Endodermal cell (in vitro differentiated cells): ENCODE measurements at regions not wholly inside any gene's neighbourhood (a gene's known extent, or its start where the extent isn't known, plus 50 kb on each side); places are given as distances from the start of the nearest gene placed in this dataset.

Source experiments
- DNase-seq: peaks from one replicate; pipeline ENCODE4 v3.0.0-alpha.2; 2017
- H3K27ac ChIP-seq: 2 replicates; pipeline ENCODE4 v1.5.1; 2013; ENCODE audit warnings: mild to moderate bottlenecking, low read depth, low read length, moderate library complexity
- H3K27me3 ChIP-seq: 2 replicates; pipeline ENCODE4 v1.6.1; 2013; ENCODE audit warnings: mild to moderate bottlenecking, low read length, moderate library complexity; ENCODE audit not compliant: insufficient read depth, control insufficient read depth, poor library complexity, severe bottlenecking
- H3K36me3 ChIP-seq: 2 replicates; pipeline ENCODE4 v1.7.0; 2013; ENCODE audit warnings: mild to moderate bottlenecking, low read length, moderate library complexity; ENCODE audit not compliant: control insufficient read depth, insufficient read depth
- H3K4me1 ChIP-seq: one replicate; pipeline ENCODE4 v1.7.0; 2013; ENCODE audit warnings: low read length; ENCODE audit not compliant: control insufficient read depth, insufficient read depth
- H3K4me3 ChIP-seq: 2 replicates; pipeline ENCODE4 v1.5.1; 2013; ENCODE audit warnings: mild to moderate bottlenecking, low read length, moderate library complexity
- H3K9ac ChIP-seq: 2 replicates; pipeline ENCODE4 v1.6.1; 2013; ENCODE audit warnings: mild to moderate bottlenecking, low read length, moderate library complexity; ENCODE audit not compliant: poor library complexity, severe bottlenecking; ENCODE audit errors: extremely low read depth
- H3K9me3 ChIP-seq: 2 replicates; pipeline ENCODE4 v1.6.1; 2013; ENCODE audit warnings: mild to moderate bottlenecking, low read length, moderate library complexity; ENCODE audit not compliant: control insufficient read depth
- H3K27ac Mint-ChIP-seq: 2 replicates; pipeline ENCODE4 v1.8.0; 2020; ENCODE audit warnings: mixed read lengths
- H3K27me3 Mint-ChIP-seq: 2 replicates; pipeline ENCODE4 v1.8.0; 2021; ENCODE audit warnings: mild to moderate bottlenecking, mixed read lengths; ENCODE audit not compliant: insufficient read depth
- H3K36me3 Mint-ChIP-seq: 2 replicates; pipeline ENCODE4 v1.8.0; 2020; ENCODE audit warnings: low read depth, mixed read lengths
- H3K4me1 Mint-ChIP-seq: 2 replicates; pipeline ENCODE4 v1.8.0; 2020; ENCODE audit warnings: mixed read lengths
- H3K4me3 Mint-ChIP-seq: 2 replicates; pipeline ENCODE4 v1.8.0; 2020; ENCODE audit warnings: mild to moderate bottlenecking, moderate library complexity, mixed read lengths
- H3K9me3 Mint-ChIP-seq: 2 replicates; pipeline ENCODE4 v1.8.0; 2020; ENCODE audit warnings: mild to moderate bottlenecking, mixed read lengths
- WGBS, 2 experiments: methylation state at CpG; one replicate each; pipeline versions ENCODE4 v1.1.5 to v1.1.7; 2013; ENCODE audit warnings: missing lambda C conversion rate in 2 of 2, mixed read lengths in 1 of 2; ENCODE audit not compliant: insufficient coverage in 1 of 2, insufficient read length in 1 of 2; 5-methylcytosine and 5-hydroxymethylcytosine counted together
- TF ChIP-seq, protein P1 (sequence below): fragments of 200-600 bp; sonication (generic); conservative IDR thresholded peaks from 2 replicates; pipeline ENCODE4 v1.5.0; 2021; ENCODE audit warnings: antibody characterized with exemption, mild to moderate bottlenecking

DNA sequence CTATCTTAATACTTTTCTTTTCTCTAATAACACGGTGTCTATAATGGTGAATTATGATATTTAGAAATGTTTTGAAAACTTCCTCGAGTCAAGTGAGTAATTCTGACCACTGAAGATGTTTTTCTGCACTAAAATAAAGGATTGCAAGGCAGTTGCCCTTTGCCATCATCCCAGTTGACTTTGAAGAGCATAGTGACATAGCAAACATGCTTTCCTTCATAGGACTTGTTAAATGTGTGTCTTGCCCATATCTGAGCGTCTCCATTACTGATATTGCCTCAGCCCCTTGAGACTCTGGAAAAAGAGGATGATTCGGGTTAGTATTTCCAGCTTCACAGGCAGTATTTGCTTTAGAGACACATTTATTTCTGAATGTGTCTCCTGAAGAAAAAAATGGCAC is 125.2 kb upstream of the MCHR2 start:
- Mint-ChIP-seq H3K36me3 (no peaks in the 10 kb centered on the region), H3K9me3 (no peaks in the 10 kb centered on the region), H3K27ac (no peak overlapping the region), H3K4me3 (no peak overlapping the region), H3K27me3 (no peaks in the 10 kb centered on the region), H3K4me1 (no peaks in the 10 kb centered on the region)
- no peak for DNase-seq
- no peak overlapping the region for H3K9ac ChIP-seq
- H3K27me3 ChIP-seq = no peaks in the 10 kb centered on the region
- H3K9me3 ChIP-seq = no peaks in the 10 kb centered on the region
- 89 to 95% methylated on average over 2 to 4 of the region's 4 CpGs for WGBS, 2 experiments
- TF ChIP-seq, protein P1, sequence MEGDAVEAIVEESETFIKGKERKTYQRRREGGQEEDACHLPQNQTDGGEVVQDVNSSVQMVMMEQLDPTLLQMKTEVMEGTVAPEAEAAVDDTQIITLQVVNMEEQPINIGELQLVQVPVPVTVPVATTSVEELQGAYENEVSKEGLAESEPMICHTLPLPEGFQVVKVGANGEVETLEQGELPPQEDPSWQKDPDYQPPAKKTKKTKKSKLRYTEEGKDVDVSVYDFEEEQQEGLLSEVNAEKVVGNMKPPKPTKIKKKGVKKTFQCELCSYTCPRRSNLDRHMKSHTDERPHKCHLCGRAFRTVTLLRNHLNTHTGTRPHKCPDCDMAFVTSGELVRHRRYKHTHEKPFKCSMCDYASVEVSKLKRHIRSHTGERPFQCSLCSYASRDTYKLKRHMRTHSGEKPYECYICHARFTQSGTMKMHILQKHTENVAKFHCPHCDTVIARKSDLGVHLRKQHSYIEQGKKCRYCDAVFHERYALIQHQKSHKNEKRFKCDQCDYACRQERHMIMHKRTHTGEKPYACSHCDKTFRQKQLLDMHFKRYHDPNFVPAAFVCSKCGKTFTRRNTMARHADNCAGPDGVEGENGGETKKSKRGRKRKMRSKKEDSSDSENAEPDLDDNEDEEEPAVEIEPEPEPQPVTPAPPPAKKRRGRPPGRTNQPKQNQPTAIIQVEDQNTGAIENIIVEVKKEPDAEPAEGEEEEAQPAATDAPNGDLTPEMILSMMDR = no peak
- H3K27ac ChIP-seq = no peak overlapping the region
- H3K4me1 ChIP-seq = no peaks in the 10 kb centered on the region
- no peaks in the 10 kb centered on the region for H3K36me3 ChIP-seq
- H3K4me3 ChIP-seq = no peak overlapping the region

DNA sequence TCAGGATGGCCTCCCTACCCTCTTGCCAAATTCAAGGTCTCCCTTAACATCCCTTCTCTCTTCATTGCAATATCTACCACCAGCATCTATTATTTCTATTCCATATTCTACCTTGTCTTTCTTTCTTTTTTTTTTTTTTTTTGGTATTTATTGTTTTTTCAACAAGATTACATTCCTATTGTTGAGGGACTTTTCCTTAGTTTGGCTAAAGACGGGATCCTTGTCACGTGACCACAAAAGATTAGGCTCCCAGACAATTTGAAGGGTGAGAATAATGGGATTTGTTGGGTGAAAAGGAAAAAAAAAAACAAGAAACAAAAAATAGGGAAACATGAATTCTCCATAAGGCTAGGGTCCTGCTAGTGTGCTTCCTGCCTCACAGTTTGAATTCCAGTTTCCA is 124.3 kb upstream of the MCHR2 start:
- H3K9me3 ChIP-seq = no peaks in the 10 kb centered on the region
- Mint-ChIP-seq H3K4me1 (no peaks in the 10 kb centered on the region), H3K27me3 (no peaks in the 10 kb centered on the region), H3K36me3 (no peaks in the 10 kb centered on the region), H3K4me3 (no peak overlapping the region), H3K27ac (no peak overlapping the region), H3K9me3 (no peaks in the 10 kb centered on the region)
- TF ChIP-seq, protein P1 = no peak
- H3K27me3 ChIP-seq = no peaks in the 10 kb centered on the region
- H3K27ac ChIP-seq = no peak overlapping the region
- H3K4me1 ChIP-seq = no peaks in the 10 kb centered on the region
- DNase-seq = no peak
- no peak overlapping the region for H3K9ac ChIP-seq
- WGBS, 2 experiments = 88% methylated on average over 2 of the region's 2 CpGs; no CpG with 5 or more reads in 1 of the 2 experiments
- no peak overlapping the region for H3K4me3 ChIP-seq
- H3K36me3 ChIP-seq = no peaks in the 10 kb centered on the region

DNA sequence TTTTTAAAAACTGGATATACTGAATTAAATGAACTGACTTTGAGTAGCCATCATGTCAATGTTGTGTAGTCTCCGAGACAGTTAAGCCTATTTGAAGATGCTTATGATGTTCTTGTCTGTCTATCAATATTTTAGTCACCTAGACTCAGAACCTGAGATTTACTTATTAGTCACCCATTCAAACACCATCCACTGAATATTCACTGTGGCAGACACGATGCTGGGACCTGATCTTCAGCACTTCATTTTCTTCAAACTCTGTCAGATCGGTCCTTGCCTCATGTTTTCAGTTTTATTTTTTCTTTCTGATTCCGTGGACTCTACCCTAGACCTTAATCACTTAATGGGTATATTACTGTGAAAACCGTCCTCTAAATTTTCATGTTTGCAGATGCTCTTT is 123.7 kb upstream of the MCHR2 start:
- no peaks in the 10 kb centered on the region for H3K27me3 Mint-ChIP-seq
- H3K9me3 Mint-ChIP-seq = no peaks in the 10 kb centered on the region
- WGBS, 2 experiments = 81 to 92% methylated on average over 3 to 5 of the region's 5 CpGs
- Histone ChIP-seq H3K36me3 (no peaks in the 10 kb centered on the region), H3K9me3 (no peaks in the 10 kb centered on the region), H3K27me3 (no peaks in the 10 kb centered on the region), H3K27ac (no peak overlapping the region), H3K4me3 (no peak overlapping the region), H3K9ac (no peak overlapping the region), H3K4me1 (no peaks in the 10 kb centered on the region)
- no peak overlapping the region for H3K27ac Mint-ChIP-seq
- TF ChIP-seq, protein P1 = no peak
- no peaks in the 10 kb centered on the region for H3K36me3 Mint-ChIP-seq
- no peak overlapping the region for H3K4me3 Mint-ChIP-seq
- H3K4me1 Mint-ChIP-seq = no peaks in the 10 kb centered on the region
- no peak for DNase-seq
